ENCODE measurements at regions not wholly inside any gene's neighbourhood (a gene's known extent, or its start where the extent isn't known, plus 50 kb on each side); places are given as distances from the start of the nearest gene placed in this dataset.
"Not testable (repeated sequence)": the region's sequence is repeated elsewhere in the genome, so short reads cannot be mapped to it uniquely, and the experiment has no call there.

- no peak for TF ChIP-seq CTCF (IDR thresholded peaks at IDR 0.05; ENCODE audit: low read depth, low read length)
- H3K4me3 ChIP-seq (replicated peaks in 1 of 2; ENCODE audit: low read depth in 2 of 2, low read length in 2 of 2): no peak overlapping the region
- no peak for DNase-seq (ENCODE audit: low read depth in 2 of 2)
Measured at GRCh38 chr7:4606797-4607196, 75.3 kb upstream of the FOXK1 start.

GRCh38 chr7:4607311-4607729 is 74.8 kb upstream of the FOXK1 start:
- TF ChIP-seq CTCF (IDR thresholded peaks at IDR 0.05; ENCODE audit: low read depth, low read length): no peak
- DNase-seq (ENCODE audit: low read depth in 2 of 2): no peak
- H3K4me3 ChIP-seq (replicated peaks in 1 of 2; ENCODE audit: low read depth in 2 of 2, low read length in 2 of 2): no peak overlapping the region

- not testable (repeated sequence) for DNase-seq (ENCODE audit: low read depth in 2 of 2); H3K4me3 ChIP-seq (replicated peaks in 1 of 2; ENCODE audit: low read depth in 2 of 2, low read length in 2 of 2)
Measured at GRCh38 chr7:4609576-4609975, 72.5 kb upstream of the FOXK1 start.

GRCh38 chr7:4610768-4611467 is 71.2 kb upstream of the FOXK1 start:
- peak; percentile 78 to 83 for DNase-seq (ENCODE audit: low read depth in 2 of 2)
- TF ChIP-seq CTCF (IDR thresholded peaks at IDR 0.05; ENCODE audit: low read depth, low read length): peak; percentile 72
- H3K4me3 ChIP-seq (replicated peaks in 1 of 2; ENCODE audit: low read depth in 2 of 2, low read length in 2 of 2): no peak overlapping the region

- DNase-seq (ENCODE audit: low read depth in 2 of 2): no peak
- no peak for TF ChIP-seq CTCF (IDR thresholded peaks at IDR 0.05; ENCODE audit: low read depth, low read length)
Measured at GRCh38 chr7:4612237-4612636, 69.9 kb upstream of the FOXK1 start.

GRCh38 chr7:4612939-4613841 is 68.9 kb upstream of the FOXK1 start:
- peak; percentile 40 to 67 for DNase-seq (ENCODE audit: low read depth in 2 of 2)
- peak overlapping the region; percentile 23 to 24 for H3K4me3 ChIP-seq (replicated peaks in 1 of 2; ENCODE audit: low read depth in 2 of 2, low read length in 2 of 2)
- TF ChIP-seq CTCF (IDR thresholded peaks at IDR 0.05; ENCODE audit: low read depth, low read length): no peak

More at GRCh38 chr7:4612237-4612636, 69.9 kb upstream of the FOXK1 start:
- no peak overlapping the region for H3K4me3 ChIP-seq (replicated peaks in 1 of 2; ENCODE audit: low read depth in 2 of 2, low read length in 2 of 2)

GRCh38 chr7:4613846-4614548 is 68.1 kb upstream of the FOXK1 start:
- DNase-seq (ENCODE audit: low read depth in 2 of 2): peak; percentile 69 to 81
- H3K4me3 ChIP-seq (replicated peaks in 1 of 2; ENCODE audit: low read depth in 2 of 2, low read length in 2 of 2): peak overlapping the region; percentile 23 to 24
- no peak for TF ChIP-seq CTCF (IDR thresholded peaks at IDR 0.05; ENCODE audit: low read depth, low read length)

All from cardiac fibroblast (primary cell).